ENCODE measurements at regions not wholly inside any gene's neighbourhood (a gene's known extent, or its start where the extent isn't known, plus 50 kb on each side); places are given as distances from the start of the nearest gene placed in this dataset.

GRCh38 chr11:116046127-116046526, 541.9 kb upstream of the CADM1 start:
- TF ChIP-seq CTCF (IDR thresholded peaks at IDR 0.05; ENCODE audit: low read depth, low read length, poor library complexity, severe bottlenecking) (no peak), EZH2phosphoT487 (IDR thresholded peaks at IDR 0.05; ENCODE audit: borderline replicate concordance, low read length) (no peak)
- Histone ChIP-seq H3K4me1 (ENCODE audit: control insufficient read depth, low read length) (no peaks in the 10 kb centered on the region), H3K27me3 (ENCODE audit: control insufficient read depth, low read length) (no peaks in the 10 kb centered on the region; the same call in 1 of the 2 replicates), H3K79me2 (ENCODE audit: control insufficient read depth, low read length) (no peaks in the 10 kb centered on the region), H3K4me3 (ENCODE audit: low read length) (no peak overlapping the region), H3K36me3 (ENCODE audit: control insufficient read depth, low read length) (no peaks in the 10 kb centered on the region), H3K27ac (ENCODE audit: low read depth, low read length) (no peak overlapping the region), H3F3A (ENCODE audit: control insufficient read depth, insufficient read depth) (no peaks in the 10 kb centered on the region), H3K9me2 (replicated peaks; ENCODE audit: control insufficient read depth, low read length) (no peaks in the 10 kb centered on the region), H3K9me3 (ENCODE audit: control insufficient read depth, insufficient read depth, low read length) (no peaks in the 10 kb centered on the region), H3K4me2 (ENCODE audit: low read length) (no peak overlapping the region), H4K20me1 (ENCODE audit: control insufficient read depth, insufficient read depth, low read depth, low read length) (no peaks in the 10 kb centered on the region)

GRCh38 chr11:116044941-116045340, 540.7 kb upstream of the CADM1 start:
- no peaks in the 10 kb centered on the region for H3F3A ChIP-seq (ENCODE audit: control insufficient read depth, insufficient read depth)
- no peaks in the 10 kb centered on the region for H3K79me2 ChIP-seq (ENCODE audit: control insufficient read depth, low read length)
- H3K4me3 ChIP-seq (ENCODE audit: low read length) = no peak overlapping the region
- H3K9me2 ChIP-seq (replicated peaks; ENCODE audit: control insufficient read depth, low read length) = no peaks in the 10 kb centered on the region
- no peaks in the 10 kb centered on the region for H3K9me3 ChIP-seq (ENCODE audit: control insufficient read depth, insufficient read depth, low read length)
- no peak overlapping the region for H3K4me2 ChIP-seq (ENCODE audit: low read length)
- H4K20me1 ChIP-seq (ENCODE audit: control insufficient read depth, insufficient read depth, low read depth, low read length) = no peaks in the 10 kb centered on the region
- no peaks in the 10 kb centered on the region for H3K4me1 ChIP-seq (ENCODE audit: control insufficient read depth, low read length)
- no peaks in the 10 kb centered on the region for H3K36me3 ChIP-seq (ENCODE audit: control insufficient read depth, low read length)
- H3K27ac ChIP-seq (ENCODE audit: low read depth, low read length) = no peak overlapping the region
- no peaks in the 10 kb centered on the region; the same call in 1 of the 2 replicates for H3K27me3 ChIP-seq (ENCODE audit: control insufficient read depth, low read length)
- TF ChIP-seq EZH2phosphoT487 (IDR thresholded peaks at IDR 0.05; ENCODE audit: borderline replicate concordance, low read length) = no peak
- no peak for TF ChIP-seq CTCF (IDR thresholded peaks at IDR 0.05; ENCODE audit: low read depth, low read length, poor library complexity, severe bottlenecking)

- Histone ChIP-seq H3F3A (ENCODE audit: control insufficient read depth, insufficient read depth) (no peaks in the 10 kb centered on the region), H3K27ac (ENCODE audit: low read depth, low read length) (no peak overlapping the region), H3K79me2 (ENCODE audit: control insufficient read depth, low read length) (no peaks in the 10 kb centered on the region), H4K20me1 (ENCODE audit: control insufficient read depth, insufficient read depth, low read depth, low read length) (no peaks in the 10 kb centered on the region), H3K27me3 (ENCODE audit: control insufficient read depth, low read length) (no peaks in the 10 kb centered on the region; the same call in 1 of the 2 replicates), H3K9me3 (ENCODE audit: control insufficient read depth, insufficient read depth, low read length) (no peaks in the 10 kb centered on the region), H3K36me3 (ENCODE audit: control insufficient read depth, low read length) (no peaks in the 10 kb centered on the region), H3K4me2 (ENCODE audit: low read length) (no peak overlapping the region), H3K4me3 (ENCODE audit: low read length) (no peak overlapping the region), H3K9me2 (replicated peaks; ENCODE audit: control insufficient read depth, low read length) (no peaks in the 10 kb centered on the region), H3K4me1 (ENCODE audit: control insufficient read depth, low read length) (no peaks in the 10 kb centered on the region)
- TF ChIP-seq CTCF (IDR thresholded peaks at IDR 0.05; ENCODE audit: low read depth, low read length, poor library complexity, severe bottlenecking) (no peak), EZH2phosphoT487 (IDR thresholded peaks at IDR 0.05; ENCODE audit: borderline replicate concordance, low read length) (no peak)
Measured at GRCh38 chr11:116044520-116044919, 540.3 kb upstream of the CADM1 start.

Measured in DOHH2 (cell line).